Loucy (cell line): ENCODE measurements at regions not wholly inside any gene's neighbourhood (a gene's known extent, or its start where the extent isn't known, plus 50 kb on each side); places are given as distances from the start of the nearest gene placed in this dataset.

ENCODE experiments used
- H2AFZ ChIP-seq: fragments of 200-600 bp; sonication (generic); 2 replicates; pipeline ENCODE4 v1.6.0; 2016; ENCODE audit warnings: antibody characterized with exemption, mild to moderate bottlenecking, low read length, moderate library complexity
- H3F3A ChIP-seq: fragments of 200-600 bp; 2 replicates; pipeline ENCODE4 v1.6.0; 2016; ENCODE audit warnings: antibody characterized with exemption, low read depth, mild to moderate bottlenecking
- H3K27me3 ChIP-seq: fragments of 200-600 bp; sonication (generic); 2 replicates; pipeline ENCODE4 v1.6.1; 2014; ENCODE audit warnings: low read length, mild to moderate bottlenecking; ENCODE audit not compliant: insufficient read depth, poor library complexity, severe bottlenecking
- H3K36me3 ChIP-seq: fragments of 200-600 bp; sonication (generic); 2 replicates; pipeline ENCODE4 v1.6.1; 2016; ENCODE audit warnings: low read length; ENCODE audit not compliant: insufficient read depth
- H3K4me1 ChIP-seq: fragments of 200-600 bp; sonication (generic); 2 replicates; pipeline ENCODE4 v1.5.1; 2014; ENCODE audit warnings: low read length, mild to moderate bottlenecking; ENCODE audit not compliant: insufficient read depth, poor library complexity, severe bottlenecking
- H3K4me2 ChIP-seq: fragments of 200-600 bp; sonication (generic); 2 replicates; pipeline ENCODE4 v1.6.0; 2014; ENCODE audit warnings: antibody characterized with exemption, low read length, low read depth, mild to moderate bottlenecking; ENCODE audit not compliant: poor library complexity, severe bottlenecking
- H3K4me3 ChIP-seq: fragments of 200-600 bp; sonication (generic); 2 replicates; pipeline ENCODE4 v1.5.1; 2014; ENCODE audit warnings: low read length, mild to moderate bottlenecking, mixed read lengths; ENCODE audit not compliant: poor library complexity, severe bottlenecking
- H3K79me2 ChIP-seq: fragments of 200-600 bp; sonication (generic); 2 replicates; pipeline ENCODE4 v1.6.1; 2014; ENCODE audit warnings: low read length; ENCODE audit not compliant: insufficient read depth
- H3K9ac ChIP-seq: fragments of 200-600 bp; sonication (generic); 2 replicates; pipeline ENCODE4 v1.6.0; 2014; ENCODE audit warnings: mild to moderate bottlenecking, low read depth, low read length, moderate library complexity; ENCODE audit not compliant: poor library complexity, severe bottlenecking
- H3K9me2 ChIP-seq: fragments of 200-600 bp; sonication (generic); replicated peaks from 2 replicates; pipeline ENCODE4 v1.6.1; 2016; ENCODE audit warnings: low read depth, low read length, mixed read lengths
- H3K9me3 ChIP-seq: fragments of 200-600 bp; sonication (generic); 2 replicates; pipeline ENCODE4 v1.6.1; 2014; ENCODE audit warnings: mild to moderate bottlenecking, antibody characterized with exemption, low read length, low read depth; ENCODE audit not compliant: insufficient read depth
- H4K20me1 ChIP-seq: fragments of 200-600 bp; sonication (generic); 2 replicates; pipeline ENCODE4 v1.6.0; 2014; ENCODE audit warnings: antibody characterized with exemption, low read length, mild to moderate bottlenecking; ENCODE audit not compliant: insufficient read depth, poor library complexity, severe bottlenecking
- CTCF ChIP-seq: fragments of 200-600 bp; sonication (generic); conservative IDR thresholded peaks from 2 replicates; pipeline ENCODE4 v1.5.1; 2014; ENCODE audit warnings: mild to moderate bottlenecking, antibody characterized with exemption, low read length
- EZH2phosphoT487 ChIP-seq: fragments of 200-600 bp; IDR thresholded peaks from 2 replicates; pipeline ENCODE4 v1.6.1; 2018; ENCODE audit warnings: antibody characterized with exemption, mild to moderate bottlenecking, moderate library complexity, borderline replicate concordance

GRCh38 chr1:214122110-214122509 is 134.3 kb downstream of the PROX1 start:
- no peaks in the 10 kb centered on the region for H3K79me2 ChIP-seq
- H3K36me3 ChIP-seq = no peaks in the 10 kb centered on the region
- no peak for TF ChIP-seq EZH2phosphoT487
- no peak for TF ChIP-seq CTCF
- H3F3A ChIP-seq = no peaks in the 10 kb centered on the region
- H3K4me1 ChIP-seq = peaks cover 5% of the 10 kb centered on the region
- no peaks in the 10 kb centered on the region for H3K27me3 ChIP-seq
- H2AFZ ChIP-seq = no peak overlapping the region
- no peak overlapping the region for H3K4me3 ChIP-seq
- no peak overlapping the region for H3K9ac ChIP-seq
- H3K9me2 ChIP-seq = no peaks in the 10 kb centered on the region
- H4K20me1 ChIP-seq = no peaks in the 10 kb centered on the region
- H3K9me3 ChIP-seq = peaks cover 3% of the 10 kb centered on the region; the same call in 1 of the 2 replicates
- H3K4me2 ChIP-seq = no peak overlapping the region

DNA sequence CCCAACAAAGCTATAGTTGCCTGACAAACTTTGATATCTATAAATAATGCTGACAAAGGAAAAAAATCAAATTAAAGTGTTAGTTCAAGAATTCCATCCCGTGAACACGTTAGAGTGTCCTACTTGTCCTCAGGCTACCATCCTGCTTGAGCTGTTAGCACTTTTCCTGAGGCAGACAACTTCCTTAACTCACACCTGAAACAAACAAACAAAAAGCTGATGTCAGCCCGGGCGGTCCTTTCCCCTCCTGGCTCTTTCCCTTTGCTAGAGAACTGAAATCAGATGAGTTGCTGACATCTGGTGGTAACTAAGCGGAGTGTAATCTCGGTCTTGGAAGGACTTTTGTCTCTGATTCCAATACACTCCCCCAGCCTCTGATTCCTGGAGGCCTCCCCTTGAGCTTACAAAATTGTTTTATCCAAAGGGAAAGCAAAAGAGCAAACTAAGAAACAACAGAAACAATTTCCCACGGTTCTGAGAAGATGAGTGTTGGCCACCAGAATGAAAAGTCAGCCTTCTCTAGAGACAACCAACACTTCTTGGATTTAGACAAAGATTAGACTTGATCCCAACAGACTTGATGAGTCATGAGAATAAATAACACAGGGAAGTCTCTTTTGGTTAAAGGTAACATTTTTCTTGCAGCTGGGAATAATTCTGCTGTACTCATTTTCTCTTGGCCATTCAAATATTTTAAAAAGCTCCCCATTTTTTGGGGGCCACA is 135.4 kb downstream of the PROX1 start:
- H3K9me3 ChIP-seq = no peaks in the 10 kb centered on the region; the same call in 1 of the 2 replicates
- H3F3A ChIP-seq = no peaks in the 10 kb centered on the region
- no peak overlapping the region for H3K4me3 ChIP-seq
- H3K9ac ChIP-seq = no peak overlapping the region
- H4K20me1 ChIP-seq = no peaks in the 10 kb centered on the region
- no peak overlapping the region for H3K4me2 ChIP-seq
- peaks cover 5% of the 10 kb centered on the region for H3K4me1 ChIP-seq
- no peaks in the 10 kb centered on the region for H3K27me3 ChIP-seq
- H3K36me3 ChIP-seq = no peaks in the 10 kb centered on the region
- TF ChIP-seq CTCF = peak; percentile 66
- TF ChIP-seq EZH2phosphoT487 = no peak
- H2AFZ ChIP-seq = no peak overlapping the region
- H3K79me2 ChIP-seq = no peaks in the 10 kb centered on the region
- H3K9me2 ChIP-seq = no peaks in the 10 kb centered on the region

DNA sequence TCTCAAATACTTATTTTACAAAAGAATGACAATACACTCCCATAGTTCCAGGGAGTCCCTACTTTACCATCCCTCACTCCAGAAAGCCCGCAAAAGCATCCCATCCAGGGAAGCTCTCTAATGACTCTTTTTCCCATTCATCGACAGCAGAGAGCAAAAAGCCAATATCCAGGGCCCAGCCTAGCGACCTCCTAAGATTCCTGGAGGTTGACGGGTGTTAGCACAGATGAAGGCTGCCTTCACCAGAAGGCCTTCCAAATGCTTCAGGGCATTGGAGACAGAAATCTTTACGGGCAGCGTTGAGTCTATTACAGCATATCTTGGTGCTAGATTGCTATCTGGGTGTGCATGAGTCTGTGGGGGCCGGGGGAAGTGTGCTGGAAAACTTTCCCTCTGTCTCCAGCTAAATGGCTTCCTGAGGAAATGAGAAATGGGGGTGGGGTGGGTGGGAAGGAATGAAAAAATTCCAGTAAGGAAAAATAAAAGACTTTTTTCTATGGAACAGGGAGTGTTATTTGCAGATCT is 136.6 kb downstream of the PROX1 start:
- Histone ChIP-seq H3K4me1 (peaks cover 5% of the 10 kb centered on the region), H3K9me3 (no peaks in the 10 kb centered on the region), H4K20me1 (no peaks in the 10 kb centered on the region), H3K79me2 (no peaks in the 10 kb centered on the region), H3F3A (no peaks in the 10 kb centered on the region), H3K4me3 (no peak overlapping the region), H3K9ac (no peak overlapping the region), H2AFZ (no peak overlapping the region), H3K27me3 (no peaks in the 10 kb centered on the region), H3K4me2 (no peak overlapping the region), H3K9me2 (no peaks in the 10 kb centered on the region), H3K36me3 (no peaks in the 10 kb centered on the region)
- TF ChIP-seq EZH2phosphoT487 (no peak), CTCF (no peak)
